Keratinocyte (primary cell): ENCODE measurements at regions not wholly inside any gene's neighbourhood (a gene's known extent, or its start where the extent isn't known, plus 50 kb on each side); places are given as distances from the start of the nearest gene placed in this dataset.

Source experiments
- DNase-seq: peaks from one replicate; pipeline ENCODE4 v3.0.0-alpha.2; 2011; ENCODE audit warnings: low read depth, missing footprints, low spot score
- FAIRE-seq: peaks from 2 replicates; lab custom pipeline; 2011; peaks lifted over from hg19 to GRCh38; lab: Jason Lieb, UNC
- H2AFZ ChIP-seq: 2 replicates; pipeline ENCODE4 v1.6.0; 2012; ENCODE audit warnings: low read length, control low read depth, inconsistent platforms; ENCODE audit not compliant: control insufficient read depth
- H3K27ac ChIP-seq: 2 replicates; pipeline ENCODE4 v1.5.1; 2011; ENCODE audit warnings: low read length; ENCODE audit not compliant: control insufficient read depth, insufficient read depth
- H3K27me3 ChIP-seq: 3 replicates; pipeline ENCODE4 v1.6.0; 2011; ENCODE audit warnings: low read length; ENCODE audit not compliant: control insufficient read depth, insufficient read depth; ENCODE audit errors: extremely low read depth
- H3K36me3 ChIP-seq, 2 experiments: 2 replicates in 1 of 2; 3 replicates in 1 of 2; pipeline ENCODE4 v1.5.1; 2011; ENCODE audit warnings: low read length in 2 of 2, mild to moderate bottlenecking in 1 of 2; ENCODE audit not compliant: control insufficient read depth in 2 of 2, insufficient read depth in 2 of 2; ENCODE audit errors: extremely low read depth in 1 of 2
- H3K4me1 ChIP-seq: 3 replicates; pipeline ENCODE4 v1.5.1; 2011; ENCODE audit warnings: low read length; ENCODE audit not compliant: control insufficient read depth, insufficient read depth; ENCODE audit errors: extremely low read depth
- H3K4me2 ChIP-seq: 3 replicates; pipeline ENCODE4 v1.6.0; 2011; ENCODE audit warnings: low read depth, low read length; ENCODE audit not compliant: control insufficient read depth, insufficient read depth; ENCODE audit errors: extremely low read depth
- H3K4me3 ChIP-seq, 3 experiments: fragments of 200-600 bp in 1 of 3; sonication (generic) in 1 of 3; 2 replicates in 2 of 3; 3 replicates in 1 of 3; pipeline ENCODE4 v1.5.1; 2011 to 2016; ENCODE audit warnings: low read length in 3 of 3, mild to moderate bottlenecking in 3 of 3, control low read depth in 2 of 3, inconsistent platforms in 1 of 3, low read depth in 1 of 3, mixed read lengths in 1 of 3, mixed run types in 1 of 3, moderate library complexity in 1 of 3; ENCODE audit not compliant: control insufficient read depth in 2 of 3, insufficient read depth in 2 of 3; ENCODE audit errors: extremely low read depth in 1 of 3
- H3K79me2 ChIP-seq: 2 replicates; pipeline ENCODE4 v1.6.0; 2012; ENCODE audit warnings: low read length; ENCODE audit not compliant: control insufficient read depth, insufficient read depth
- H3K9ac ChIP-seq: 3 replicates; pipeline ENCODE4 v1.6.0; 2011; ENCODE audit warnings: low read length; ENCODE audit not compliant: control insufficient read depth, insufficient read depth; ENCODE audit errors: extremely low read depth
- H3K9me1 ChIP-seq: 3 replicates; pipeline ENCODE4 v1.6.0; 2011; ENCODE audit warnings: low read length; ENCODE audit not compliant: control insufficient read depth, insufficient read depth; ENCODE audit errors: extremely low read depth
- H3K9me3 ChIP-seq: 2 replicates; pipeline ENCODE4 v1.5.1; 2012; ENCODE audit warnings: low read depth, low read length; ENCODE audit not compliant: control insufficient read depth
- H4K20me1 ChIP-seq: 3 replicates; pipeline ENCODE4 v1.6.0; 2011; ENCODE audit warnings: low read length; ENCODE audit not compliant: control insufficient read depth, insufficient read depth; ENCODE audit errors: extremely low read depth
- CTCF ChIP-seq, 3 experiments: IDR thresholded peaks in 1 of 3; conservative IDR thresholded peaks in 1 of 3; optimal IDR thresholded peaks in 1 of 3; 2 replicates in 2 of 3; 3 replicates in 1 of 3; pipeline versions ENCODE3 to v1.5.1; 2011; ENCODE audit warnings: low read length in 3 of 3, mild to moderate bottlenecking in 3 of 3, moderate library complexity in 2 of 3, control low read depth in 1 of 3, inconsistent platforms in 1 of 3; ENCODE audit not compliant: insufficient read depth in 2 of 3; ENCODE audit errors: extremely low read depth in 1 of 3
- EZH2 ChIP-seq: IDR thresholded peaks from one replicate; pipeline ENCODE4 v1.6.1; 2012; ENCODE audit warnings: inconsistent platforms, mild to moderate bottlenecking, low read length, moderate library complexity
- dilution Hi-C: fragments of 300-500 bp; cut with MboI; formaldehyde crosslinking; loops from one replicate; pipeline ENCODE4 v1.7.0; 2020; ENCODE audit warnings: low sequenced_read_pairs; ENCODE audit not compliant: extremely low pct_ligation_motif_present

DNA sequence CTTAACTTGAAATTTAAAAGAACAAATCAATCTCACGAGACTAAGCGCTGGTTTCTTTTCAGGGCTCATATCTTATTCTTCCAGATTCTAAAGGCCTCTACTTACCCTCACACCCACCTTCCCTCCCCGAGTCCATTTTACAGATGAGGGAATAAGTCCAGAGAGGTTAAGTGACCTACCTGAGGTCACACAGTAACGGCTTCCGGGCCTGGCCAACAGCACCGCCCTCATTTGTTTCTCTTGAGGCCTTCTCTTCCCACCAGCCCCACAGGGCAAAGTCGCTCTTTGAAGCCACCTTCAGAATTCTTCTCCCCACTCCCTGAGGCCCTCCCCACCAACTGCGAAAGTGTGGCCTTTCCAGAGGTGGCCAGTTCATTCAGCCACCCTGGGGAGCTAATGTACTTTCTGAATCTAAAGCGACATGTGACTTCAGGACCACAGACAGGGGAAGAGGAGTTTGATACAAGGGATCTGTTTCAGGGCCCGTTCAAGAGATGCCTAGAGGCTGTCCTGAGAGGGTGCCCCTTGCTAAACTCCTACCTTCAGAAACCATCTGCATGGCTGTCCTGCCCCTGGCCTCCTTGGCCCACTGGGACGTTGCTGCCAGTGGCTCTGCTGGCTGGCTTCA lies 275.3 kb downstream of the HAUS1 start:
- no peaks in the 10 kb centered on the region for H3K9me1 ChIP-seq
- H3K4me1 ChIP-seq: no peaks in the 10 kb centered on the region
- no peak overlapping the region for H3K4me2 ChIP-seq
- DNase-seq (no peak), FAIRE-seq (no peak)
- dilution Hi-C loops: no loop called here
- no peak overlapping the region for H3K27ac ChIP-seq
- H3K36me3 ChIP-seq: no peaks in the 10 kb centered on the region
- H3K27me3 ChIP-seq: no peaks in the 10 kb centered on the region
- no peaks in the 10 kb centered on the region for H3K79me2 ChIP-seq
- no peaks in the 10 kb centered on the region for H3K9me3 ChIP-seq
- TF ChIP-seq CTCF (optimal IDR thresholded peaks at IDR 0.05 in 1 of 3, IDR thresholded peaks at IDR 0.05 in 1 of 3, conservative IDR thresholded peaks at IDR 0.05 in 1 of 3; ENCODE audit: extremely low read depth in 1 of 3, insufficient read depth in 2 of 3, low read length in 3 of 3) (no peak), EZH2 (no peak)
- no peaks in the 10 kb centered on the region for H4K20me1 ChIP-seq
- no peak overlapping the region for H3K4me3 ChIP-seq
- no peak overlapping the region for H2AFZ ChIP-seq
- H3K9ac ChIP-seq: no peak overlapping the region

DNA sequence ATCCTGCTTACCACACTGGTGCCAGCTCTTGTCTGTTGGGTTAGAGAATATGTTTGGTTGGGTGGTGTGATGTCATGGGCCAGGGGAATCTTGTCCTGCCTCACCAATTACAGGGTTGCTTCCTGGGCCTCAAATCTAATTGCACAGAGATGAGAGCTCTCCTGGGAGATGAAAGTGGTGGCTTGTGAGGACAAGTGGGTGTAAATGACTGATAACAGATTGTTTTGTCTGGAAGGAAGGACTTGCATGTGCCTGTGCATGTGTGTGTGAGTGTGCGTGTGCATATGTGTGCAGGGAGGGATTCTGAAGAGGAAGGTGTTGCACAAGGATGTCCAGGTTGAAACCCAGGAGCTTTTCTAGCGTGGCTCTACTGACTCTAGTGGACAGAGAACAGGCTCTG lies 271.9 kb downstream of the LOXHD1 start:
- Histone ChIP-seq H3K9me1 (no peaks in the 10 kb centered on the region), H3K36me3 (no peaks in the 10 kb centered on the region), H3K27me3 (no peaks in the 10 kb centered on the region), H3K9me3 (no peaks in the 10 kb centered on the region), H3K27ac (no peak overlapping the region), H3K4me2 (no peak overlapping the region), H3K79me2 (no peaks in the 10 kb centered on the region), H2AFZ (no peak overlapping the region), H3K4me1 (peaks cover 26% of the 10 kb centered on the region), H3K9ac (no peak overlapping the region), H4K20me1 (no peaks in the 10 kb centered on the region), H3K4me3 (no peak overlapping the region)
- FAIRE-seq: no peak
- dilution Hi-C loops: no loop called here
- TF ChIP-seq CTCF (optimal IDR thresholded peaks at IDR 0.05 in 1 of 3, IDR thresholded peaks at IDR 0.05 in 1 of 3, conservative IDR thresholded peaks at IDR 0.05 in 1 of 3; ENCODE audit: extremely low read depth in 1 of 3, insufficient read depth in 2 of 3, low read length in 3 of 3) (no peak), EZH2 (no peak)
- no peak for DNase-seq
